Mammary epithelial cell (primary cell): ENCODE measurements at regions not wholly inside any gene's neighbourhood (a gene's known extent, or its start where the extent isn't known, plus 50 kb on each side); places are given as distances from the start of the nearest gene placed in this dataset.

Experiments
- EZH2 ChIP-seq: IDR thresholded peaks from 2 replicates; pipeline ENCODE4 v1.6.1; 2012; ENCODE audit warnings: low read length, inconsistent platforms, borderline replicate concordance
- TF ChIP-seq, protein P1 (sequence below), 2 donors: IDR thresholded peaks in 1 of 2; conservative IDR thresholded peaks in 1 of 2; 2 replicates each; pipeline ENCODE4 v1.5.1; 2011 to 2012; ENCODE audit warnings: inconsistent platforms in 2 of 2, low read length in 2 of 2, mild to moderate bottlenecking in 2 of 2, control low read depth in 1 of 2, low read depth in 1 of 2; ENCODE audit not compliant: insufficient read depth in 1 of 2; ENCODE audit errors: extremely low read depth in 1 of 2

DNA sequence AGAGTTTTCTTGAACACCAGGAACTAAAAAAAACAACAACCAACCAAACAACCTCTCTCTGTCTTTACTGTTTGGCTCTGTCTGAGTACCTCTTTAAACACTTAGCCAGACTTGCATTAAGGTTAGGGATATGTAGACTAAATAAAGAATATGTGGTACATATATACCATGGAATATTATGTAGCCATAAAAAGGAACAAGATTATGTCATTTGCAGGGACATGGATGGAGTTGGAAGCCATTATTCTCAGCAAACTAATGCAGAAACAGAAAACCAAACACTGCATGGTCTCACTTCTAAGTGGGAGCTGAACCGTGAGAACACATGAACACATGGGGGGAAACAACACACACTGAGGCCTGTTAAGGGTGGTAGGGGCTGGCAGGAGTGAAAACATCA is 116.0 kb upstream of the ANTXRL start:
- TF ChIP-seq, protein P1, sequence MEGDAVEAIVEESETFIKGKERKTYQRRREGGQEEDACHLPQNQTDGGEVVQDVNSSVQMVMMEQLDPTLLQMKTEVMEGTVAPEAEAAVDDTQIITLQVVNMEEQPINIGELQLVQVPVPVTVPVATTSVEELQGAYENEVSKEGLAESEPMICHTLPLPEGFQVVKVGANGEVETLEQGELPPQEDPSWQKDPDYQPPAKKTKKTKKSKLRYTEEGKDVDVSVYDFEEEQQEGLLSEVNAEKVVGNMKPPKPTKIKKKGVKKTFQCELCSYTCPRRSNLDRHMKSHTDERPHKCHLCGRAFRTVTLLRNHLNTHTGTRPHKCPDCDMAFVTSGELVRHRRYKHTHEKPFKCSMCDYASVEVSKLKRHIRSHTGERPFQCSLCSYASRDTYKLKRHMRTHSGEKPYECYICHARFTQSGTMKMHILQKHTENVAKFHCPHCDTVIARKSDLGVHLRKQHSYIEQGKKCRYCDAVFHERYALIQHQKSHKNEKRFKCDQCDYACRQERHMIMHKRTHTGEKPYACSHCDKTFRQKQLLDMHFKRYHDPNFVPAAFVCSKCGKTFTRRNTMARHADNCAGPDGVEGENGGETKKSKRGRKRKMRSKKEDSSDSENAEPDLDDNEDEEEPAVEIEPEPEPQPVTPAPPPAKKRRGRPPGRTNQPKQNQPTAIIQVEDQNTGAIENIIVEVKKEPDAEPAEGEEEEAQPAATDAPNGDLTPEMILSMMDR (conservative IDR thresholded peaks at IDR 0.05 in 1 of 2, IDR thresholded peaks at IDR 0.05 in 1 of 2; ENCODE audit: extremely low read depth in 1 of 2, insufficient read depth in 1 of 2, low read depth in 1 of 2, low read length in 2 of 2), result no peak
- no peak for TF ChIP-seq EZH2
